HEK293T (cell line): ENCODE measurements at regions not wholly inside any gene's neighbourhood (a gene's known extent, or its start where the extent isn't known, plus 50 kb on each side); places are given as distances from the start of the nearest gene placed in this dataset.

Experiments used
- CTCF ChIA-PET: fragments of 350-600 bp; formaldehyde crosslinking; extraction: SDS; loops from one replicate; lab custom pipeline; 2021; ENCODE audit warnings: antibody characterized with exemption, inconsistent platforms; lab: Yijun Ruan, JAX
- POLR2A ChIA-PET: fragments of 350-600 bp; formaldehyde crosslinking; extraction: SDS; loops from one replicate; lab custom pipeline; 2020; ENCODE audit warnings: antibody characterized with exemption, inconsistent platforms; lab: Yijun Ruan, JAX
- DNase-seq: peaks from one replicate; pipeline ENCODE4 v3.0.0; 2012; ENCODE audit warnings: mixed read lengths; ENCODE audit errors: extremely low spot score
- ARNT ChIP-seq: fragments of 450-650 bp; IDR thresholded peaks from 2 replicates; pipeline ENCODE4 v1.6.1; 2017; ENCODE audit warnings: mild to moderate bottlenecking
- BHLHE40 ChIP-seq: fragments of 450-650 bp; IDR thresholded peaks from 2 replicates; pipeline ENCODE4 v1.6.1; 2016; ENCODE audit warnings: mild to moderate bottlenecking, moderate library complexity, borderline replicate concordance
- CTBP1 ChIP-seq: fragments of 450-650 bp; IDR thresholded peaks from 2 replicates; pipeline ENCODE4 v1.6.1; 2016; ENCODE audit warnings: borderline replicate concordance
- ELF4 ChIP-seq: fragments of 450-650 bp; IDR thresholded peaks from 2 replicates; pipeline ENCODE4 v1.6.1; 2017; ENCODE audit warnings: antibody characterized with exemption
- FOXA1 ChIP-seq: fragments of 450-650 bp; IDR thresholded peaks from 2 replicates; pipeline ENCODE4 v1.6.1; 2016; ENCODE audit warnings: mild to moderate bottlenecking
- FOXK2 ChIP-seq: fragments of 450-650 bp; IDR thresholded peaks from 2 replicates; pipeline ENCODE4 v1.6.1; 2016; ENCODE audit warnings: mild to moderate bottlenecking
- FOXM1 ChIP-seq: fragments of 450-650 bp; IDR thresholded peaks from 2 replicates; pipeline ENCODE4 v1.6.1; 2017; ENCODE audit warnings: mild to moderate bottlenecking, borderline replicate concordance
- HDGF ChIP-seq: fragments of 450-650 bp; IDR thresholded peaks from 2 replicates; pipeline ENCODE4 v1.6.1; 2017; ENCODE audit warnings: antibody characterized with exemption, borderline replicate concordance
- L3MBTL2 ChIP-seq: fragments of 450-650 bp; conservative IDR thresholded peaks from 2 replicates; pipeline ENCODE4 v1.6.1; 2016; ENCODE audit warnings: mild to moderate bottlenecking
- LEF1 ChIP-seq: fragments of 450-650 bp; IDR thresholded peaks from 2 replicates; pipeline ENCODE4 v1.6.1; 2017; ENCODE audit warnings: mild to moderate bottlenecking, borderline replicate concordance
- NFRKB ChIP-seq: fragments of 450-650 bp; IDR thresholded peaks from 2 replicates; pipeline ENCODE4 v1.6.1; 2016; ENCODE audit warnings: mild to moderate bottlenecking, moderate library complexity
- PKNOX1 ChIP-seq: fragments of 450-650 bp; IDR thresholded peaks from 2 replicates; pipeline ENCODE4 v1.6.1; 2016
- SP1 ChIP-seq: fragments of 450-650 bp; IDR thresholded peaks from 2 replicates; pipeline ENCODE4 v1.6.1; 2017
- SUZ12 ChIP-seq: fragments of 450-650 bp; IDR thresholded peaks from 2 replicates; pipeline ENCODE4 v1.6.1; 2016; ENCODE audit warnings: mild to moderate bottlenecking
- TARDBP ChIP-seq: fragments of 450-650 bp; IDR thresholded peaks from 2 replicates; pipeline ENCODE4 v1.6.1; 2016
- ZNF384 ChIP-seq: fragments of 450-650 bp; IDR thresholded peaks from 2 replicates; pipeline ENCODE4 v1.6.1; 2016

- POLR2A ChIA-PET = interaction anchor here (3.0 kb wide), 1 partner anchor 108 kb away, joined by 12 read pairs; the partner anchor contains the start of gene EGLN3
- DNase-seq = no peak
- CTCF ChIA-PET = no interaction called here
- TF ChIP-seq TARDBP (no peak), CTBP1 (no peak)
These were observed 107.6 kb upstream of the EGLN3 start for GRCh38 chr14:34058510-34058909.

GRCh38 chr14:34056046-34056445 is 105.2 kb upstream of the EGLN3 start:
- no peak for DNase-seq
- CTCF ChIA-PET = no interaction called here
- TF ChIP-seq NFRKB (no peak), BHLHE40 (no peak), FOXM1 (no peak), PKNOX1 (no peak), L3MBTL2 (no peak), SP1 (no peak), FOXK2 (no peak), FOXA1 (no peak), TARDBP (no peak), HDGF (no peak), ELF4 (no peak), SUZ12 (no peak)
- POLR2A ChIA-PET = no interaction called here

GRCh38 chr14:34055157-34055950 is 104.5 kb upstream of the EGLN3 start:
- TF ChIP-seq SP1 (no peak), SUZ12 (no peak), NFRKB (no peak), FOXK2 (no peak), FOXM1 (no peak), PKNOX1 (no peak), HDGF (no peak), ARNT (no peak), ELF4 (no peak), L3MBTL2 (no peak), LEF1 (no peak), BHLHE40 (no peak), TARDBP (no peak), ZNF384 (no peak)
- no peak for DNase-seq
- ChIA-PET CTCF (interaction anchor here (0.9 kb wide), 1 partner anchor 43 kb away, joined by 3 read pairs; no protein-coding TSS in a partner anchor), POLR2A (no interaction called here)

GRCh38 chr14:34053666-34054065 is 102.8 kb upstream of the EGLN3 start:
- TF ChIP-seq SP1 = no peak
- DNase-seq = no peak
- POLR2A ChIA-PET = no interaction called here
- CTCF ChIA-PET = no interaction called here

- DNase-seq = no peak
- CTCF ChIA-PET = interaction anchor here (1.0 to 1.2 kb wide), 2 partner anchors 8 to 270 kb away, joined by 3 read pairs; no protein-coding TSS in a partner anchor
- TF ChIP-seq HDGF = no peak
- TF ChIP-seq ARNT = no peak
- TF ChIP-seq CTBP1 = no peak
- TF ChIP-seq TARDBP = no peak
- TF ChIP-seq LEF1 = no peak
- TF ChIP-seq BHLHE40 = no peak
- no peak for TF ChIP-seq SP1
- no peak for TF ChIP-seq FOXM1
- no peak for TF ChIP-seq ZNF384
- no peak for TF ChIP-seq ELF4
- no peak for TF ChIP-seq NFRKB
- no peak for TF ChIP-seq SUZ12
- no peak for TF ChIP-seq L3MBTL2
- no peak for TF ChIP-seq PKNOX1
- POLR2A ChIA-PET = interaction anchor here (1.4 kb wide), 1 partner anchor 8 kb away, joined by 8 read pairs; no protein-coding TSS in a partner anchor
These were observed 101.8 kb upstream of the EGLN3 start for GRCh38 chr14:34052658-34053014.

- no peak for TF ChIP-seq ARNT
- TF ChIP-seq LEF1 = no peak
- TF ChIP-seq TARDBP = no peak
- no peak for TF ChIP-seq ELF4
- no peak for TF ChIP-seq CTBP1
- TF ChIP-seq BHLHE40 = no peak
- TF ChIP-seq ZNF384 = no peak
- no peak for TF ChIP-seq SUZ12
- no peak for TF ChIP-seq HDGF
- TF ChIP-seq PKNOX1 = no peak
- no peak for TF ChIP-seq FOXA1
- TF ChIP-seq FOXK2 = no peak
- no peak for TF ChIP-seq SP1
- no peak for TF ChIP-seq L3MBTL2
- no peak for TF ChIP-seq NFRKB
- no peak for TF ChIP-seq FOXM1
- POLR2A ChIA-PET = interaction anchor here (1.4 kb wide), 1 partner anchor 8 kb away, joined by 8 read pairs; no protein-coding TSS in a partner anchor
- DNase-seq = no peak
- CTCF ChIA-PET = interaction anchor here (1.0 to 1.2 kb wide), 2 partner anchors 9 to 271 kb away, joined by 3 read pairs; no protein-coding TSS in a partner anchor
These were observed 101.2 kb upstream of the EGLN3 start for GRCh38 chr14:34051966-34052657.
